ENCODE measurements at regions not wholly inside any gene's neighbourhood (a gene's known extent, or its start where the extent isn't known, plus 50 kb on each side); places are given as distances from the start of the nearest gene placed in this dataset.

GRCh38 chr2:217207699-217208010 lies 347.8 kb upstream of the TNP1 start:
- Histone ChIP-seq H3F3A (replicated peaks; ENCODE audit: insufficient read depth) (no peaks in the 10 kb centered on the region), H3K27me3 (ENCODE audit: insufficient read depth) (no peaks in the 10 kb centered on the region), H3K9ac (no peak overlapping the region), H3K79me2 (ENCODE audit: insufficient read depth) (no peaks in the 10 kb centered on the region), H3K4me3 (ENCODE audit: low read depth in 2 of 2, low read length in 1 of 2) (no peak overlapping the region), H3K9me2 (no peaks in the 10 kb centered on the region), H3K27ac (ENCODE audit: low read depth in 2 of 2, low read length in 1 of 2) (no peak overlapping the region), H2AFZ (ENCODE audit: low read depth) (no peak overlapping the region), H3K36me3 (replicated peaks in 1 of 2; ENCODE audit: control insufficient read depth in 1 of 2, insufficient read depth in 2 of 2, low read length in 1 of 2) (no peaks in the 10 kb centered on the region), H3K4me2 (no peak overlapping the region), H3K4me1 (ENCODE audit: control insufficient read depth in 1 of 2, insufficient read depth in 2 of 2, low read depth in 1 of 2, low read length in 1 of 2) (peaks cover 4 to 9% of the 10 kb centered on the region in 2 experiments; a peak in 2 of 4 replicates), H3K9me3 (no peaks in the 10 kb centered on the region), H4K20me1 (ENCODE audit: insufficient read depth) (no peaks in the 10 kb centered on the region)
- CTCF ChIA-PET, result no interaction called here
- DNase-seq, result no peak
- POLR2A ChIA-PET, result no interaction called here
- 81% methylated on average over 7 of the region's 7 CpGs for WGBS (ENCODE audit: low lambda C conversion rate)
- TF ChIP-seq REST (IDR thresholded peaks at IDR 0.05; ENCODE audit: low read depth, low read length), result no peak
- TF ChIP-seq EP300 (IDR thresholded peaks at IDR 0.05; ENCODE audit: borderline replicate concordance in 1 of 2, low read depth in 1 of 2, low read length in 1 of 2), result no peak
- TF ChIP-seq FOXJ3 (CRISPR knock-in tag; IDR thresholded peaks at IDR 0.05), result no peak
- no peak for TF ChIP-seq USF2 (IDR thresholded peaks at IDR 0.05; ENCODE audit: borderline replicate concordance, low read depth, low read length)
- TF ChIP-seq MXI1 (IDR thresholded peaks at IDR 0.05; ENCODE audit: low read depth, low read length), result no peak
- no peak for TF ChIP-seq TAF1 (IDR thresholded peaks at IDR 0.05; ENCODE audit: borderline replicate concordance, low read depth, low read length)
- TF ChIP-seq SMC3 (IDR thresholded peaks at IDR 0.05; ENCODE audit: low read depth, low read length), result no peak
- no peak for TF ChIP-seq GATA2 (CRISPR knock-in tag; IDR thresholded peaks at IDR 0.05)

GRCh38 chr2:217206907-217207698 lies 347.2 kb upstream of the TNP1 start:
- no peaks in the 10 kb centered on the region for H3K27me3 ChIP-seq (ENCODE audit: insufficient read depth)
- WGBS (ENCODE audit: low lambda C conversion rate), result 91% methylated on average over 14 of the region's 14 CpGs
- ChIA-PET POLR2A (no interaction called here), CTCF (no interaction called here)
- H3K4me2 ChIP-seq, result no peak overlapping the region
- H3K9me2 ChIP-seq, result no peaks in the 10 kb centered on the region
- H3K9me3 ChIP-seq, result no peaks in the 10 kb centered on the region
- H3K4me1 ChIP-seq (ENCODE audit: control insufficient read depth in 1 of 2, insufficient read depth in 2 of 2, low read depth in 1 of 2, low read length in 1 of 2), result peaks cover 4 to 9% of the 10 kb centered on the region in 2 experiments; a peak in 2 of 4 replicates
- no peak for DNase-seq
- no peak overlapping the region for H3K4me3 ChIP-seq (ENCODE audit: low read depth in 2 of 2, low read length in 1 of 2)
- no peaks in the 10 kb centered on the region for H4K20me1 ChIP-seq (ENCODE audit: insufficient read depth)
- no peak overlapping the region for H3K27ac ChIP-seq (ENCODE audit: low read depth in 2 of 2, low read length in 1 of 2)
- no peak overlapping the region for H3K9ac ChIP-seq
- H3K36me3 ChIP-seq (replicated peaks in 1 of 2; ENCODE audit: control insufficient read depth in 1 of 2, insufficient read depth in 2 of 2, low read length in 1 of 2), result no peaks in the 10 kb centered on the region
- no peak for TF ChIP-seq RAD21 (IDR thresholded peaks at IDR 0.05; ENCODE audit: low read length)
- no peak for TF ChIP-seq PBX3 (IDR thresholded peaks at IDR 0.05)
- no peak for TF ChIP-seq YY1 (IDR thresholded peaks at IDR 0.05; ENCODE audit: low read depth)
- no peak for TF ChIP-seq FOSL2 (IDR thresholded peaks at IDR 0.05; ENCODE audit: borderline replicate concordance, low read depth)
- H2AFZ ChIP-seq (ENCODE audit: low read depth), result no peak overlapping the region
- no peaks in the 10 kb centered on the region for H3F3A ChIP-seq (replicated peaks; ENCODE audit: insufficient read depth)
- no peaks in the 10 kb centered on the region for H3K79me2 ChIP-seq (ENCODE audit: insufficient read depth)
